MCF 10A (cell line): ENCODE measurements at regions not wholly inside any gene's neighbourhood (a gene's known extent, or its start where the extent isn't known, plus 50 kb on each side); places are given as distances from the start of the nearest gene placed in this dataset.

Experiments
- BruUV-seq: library from RNA; stranded (reverse); fragments of 400-500 nt; replicated peaks from 2 replicates; lab custom pipeline; 2021; lab: Mats Ljungman, UMichigan
- CTCF ChIA-PET: fragments of 300-600 bp; sonication (Branson Sonifier 250); formaldehyde crosslinking; extraction: SDS; loops from one replicate; lab custom pipeline; 2021; ENCODE audit warnings: antibody characterized with exemption, inconsistent platforms; lab: Yijun Ruan, JAX
- POLR2A ChIA-PET: fragments of 300-600, 350-650 bp; sonication (Branson Sonifier 250); formaldehyde crosslinking; extraction: SDS; loops from one replicate; lab custom pipeline; 2020; ENCODE audit warnings: antibody characterized with exemption, inconsistent platforms; lab: Yijun Ruan, JAX
- DNase-seq: peaks from one replicate; pipeline ENCODE4 v3.0.0-alpha.2; 2018; ENCODE audit not compliant: unreplicated experiment
- H3K27ac Mint-ChIP-seq: one replicate; pipeline ENCODE4 v1.8.0; 2022; ENCODE audit warnings: mild to moderate bottlenecking, low read depth, mixed read lengths; ENCODE audit not compliant: unreplicated experiment
- H3K27me3 Mint-ChIP-seq: one replicate; pipeline ENCODE4 v1.8.0; 2022; ENCODE audit warnings: mixed read lengths; ENCODE audit not compliant: insufficient read depth, unreplicated experiment
- H3K36me3 Mint-ChIP-seq: one replicate; pipeline ENCODE4 v1.8.0; 2022; ENCODE audit warnings: mild to moderate bottlenecking, moderate library complexity, mixed read lengths; ENCODE audit not compliant: insufficient read depth, unreplicated experiment
- H3K4me1 Mint-ChIP-seq: one replicate; pipeline ENCODE4 v1.8.0; 2022; ENCODE audit warnings: mixed read lengths; ENCODE audit not compliant: insufficient read depth, unreplicated experiment
- H3K4me3 Mint-ChIP-seq: one replicate; pipeline ENCODE4 v1.8.0; 2022; ENCODE audit warnings: mild to moderate bottlenecking, moderate library complexity, mixed read lengths; ENCODE audit not compliant: unreplicated experiment
- H3K9me3 Mint-ChIP-seq: one replicate; pipeline ENCODE4 v1.8.0; 2022; ENCODE audit warnings: mixed read lengths; ENCODE audit not compliant: unreplicated experiment
- CTCF ChIP-seq: fragments of 200-600 bp; IDR thresholded peaks from one replicate; pipeline ENCODE4 v1.8.0; 2022; ENCODE audit warnings: antibody characterized with exemption, mild to moderate bottlenecking; ENCODE audit not compliant: unreplicated experiment
- intact Hi-C: fragments of 100-400 bp; cut with micrococcal nuclease; formaldehyde crosslinking; loops from 2 replicates; pipeline ENCODE4 v1.14.1; 2022

GRCh38 chr15:38885471-38885952, 320.9 kb upstream of the RASGRP1 start:
- H3K36me3 Mint-ChIP-seq = no peaks in the 10 kb centered on the region
- peaks cover 15% of the 10 kb centered on the region for H3K4me1 Mint-ChIP-seq
- H3K4me3 Mint-ChIP-seq = no peak overlapping the region
- intact Hi-C loops = no loop called here
- ChIA-PET CTCF (interaction anchor here (0.6 to 1.5 kb wide), 6 partner anchors 10 to 106 kb away, joined by 3 to 5 read pairs (median 4); no protein-coding TSS in a partner anchor), POLR2A (interaction anchor here (0.7 to 1.0 kb wide), 2 partner anchors 10 to 115 kb away, joined by 3 read pairs; no protein-coding TSS in a partner anchor)
- no peak for TF ChIP-seq CTCF
- DNase-seq = no peak
- H3K9me3 Mint-ChIP-seq = no peaks in the 10 kb centered on the region
- H3K27ac Mint-ChIP-seq = no peak overlapping the region
- no TSS peak for BruUV-seq
- H3K27me3 Mint-ChIP-seq = no peaks in the 10 kb centered on the region

DNA sequence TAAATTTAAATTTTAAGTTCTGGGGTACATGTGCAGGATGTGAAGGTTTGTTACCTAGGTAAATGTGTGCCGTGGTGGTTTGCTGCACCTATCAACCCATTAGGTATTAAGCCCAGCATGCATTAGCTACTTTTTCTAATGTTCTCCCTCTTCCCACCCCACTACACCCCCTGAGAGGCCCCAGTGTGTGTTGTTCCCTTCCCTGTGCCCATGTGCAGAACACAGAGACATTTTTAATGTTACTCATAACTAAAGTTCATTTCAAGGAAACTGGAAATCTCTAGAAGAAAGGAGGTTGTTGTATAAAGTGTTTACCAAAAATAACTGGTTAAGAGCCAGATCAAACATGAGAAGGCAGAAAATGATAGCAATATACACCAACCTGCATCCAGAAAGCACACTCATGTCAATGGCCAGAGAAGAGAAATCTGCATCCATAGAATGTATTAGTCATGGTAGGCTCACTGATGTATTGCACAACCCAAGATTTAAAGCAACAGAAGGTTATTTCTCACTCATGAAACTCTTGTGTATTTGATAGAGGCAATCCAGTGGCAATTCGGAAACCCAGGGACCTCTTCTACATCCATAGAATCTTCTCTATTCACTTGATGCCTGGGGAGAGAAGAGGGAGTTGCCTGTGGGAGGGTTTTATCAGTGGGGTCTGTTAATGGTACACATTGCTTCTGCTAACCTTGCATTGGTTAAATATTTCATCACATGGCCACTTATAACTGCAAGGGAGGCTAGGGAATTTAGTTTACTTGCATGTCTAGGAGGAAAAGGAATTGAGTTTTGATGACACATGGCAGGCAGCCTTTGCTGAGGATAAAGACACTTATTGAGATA, 321.9 kb upstream of the RASGRP1 start:
- TF ChIP-seq CTCF = no peak
- Mint-ChIP-seq H3K4me3 (no peak overlapping the region), H3K4me1 (peaks cover 15% of the 10 kb centered on the region), H3K36me3 (no peaks in the 10 kb centered on the region), H3K27me3 (no peaks in the 10 kb centered on the region), H3K9me3 (no peaks in the 10 kb centered on the region), H3K27ac (peak overlapping the region; percentile 39)
- CTCF ChIA-PET = interaction anchor here (0.8 to 1.5 kb wide), 4 partner anchors 11 to 70 kb away, joined by 3 to 5 read pairs (median 4); no protein-coding TSS in a partner anchor
- BruUV-seq = no TSS peak
- peak; percentile 83 for DNase-seq
- POLR2A ChIA-PET = interaction anchor here (0.7 to 1.0 kb wide), 2 partner anchors 11 to 114 kb away, joined by 3 read pairs; no protein-coding TSS in a partner anchor
- intact Hi-C loops = no loop called here

GRCh38 chr15:38888701-38889221, 324.1 kb upstream of the RASGRP1 start:
- ChIA-PET CTCF (interaction anchor here (1.6 kb wide), 1 partner anchor 60 kb away, joined by 5 read pairs; no protein-coding TSS in a partner anchor), POLR2A (interaction anchor here (0.6 kb wide), 1 partner anchor 246 kb away, joined by 3 read pairs; no protein-coding TSS in a partner anchor)
- Mint-ChIP-seq H3K27me3 (no peaks in the 10 kb centered on the region), H3K4me3 (no peak overlapping the region), H3K36me3 (no peaks in the 10 kb centered on the region), H3K27ac (no peak overlapping the region), H3K4me1 (peaks cover 15% of the 10 kb centered on the region), H3K9me3 (no peaks in the 10 kb centered on the region)
- DNase-seq = no peak
- intact Hi-C loops = no loop called here
- no peak for TF ChIP-seq CTCF
- no TSS peak for BruUV-seq

DNA sequence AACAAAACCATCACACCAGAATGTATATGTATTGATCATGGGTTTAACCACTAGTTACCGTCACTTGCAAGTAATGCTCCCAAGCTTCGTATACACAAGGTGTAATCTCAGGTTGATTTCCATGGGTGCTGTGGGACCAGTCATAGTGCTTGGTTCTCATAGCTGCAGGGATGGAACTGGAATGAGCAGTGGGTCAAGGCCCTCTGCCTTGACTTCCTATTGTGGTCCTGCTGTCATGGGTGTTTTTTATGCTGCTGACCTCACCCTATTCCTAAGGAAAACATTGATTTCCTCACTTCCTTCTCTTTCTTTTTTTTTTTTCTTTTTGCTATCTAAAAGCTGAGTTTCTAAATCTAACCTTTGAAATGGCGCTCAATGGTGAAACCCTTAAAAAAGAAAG, 325.6 kb upstream of the RASGRP1 start:
- H3K9me3 Mint-ChIP-seq = no peaks in the 10 kb centered on the region

More for the DNA sequence above, 325.6 kb upstream of the RASGRP1 start:
- Mint-ChIP-seq H3K4me3 (no peak overlapping the region), H3K27me3 (no peaks in the 10 kb centered on the region), H3K27ac (no peak overlapping the region), H3K4me1 (peaks cover 27% of the 10 kb centered on the region), H3K36me3 (no peaks in the 10 kb centered on the region)
- CTCF ChIA-PET = no interaction called here
- POLR2A ChIA-PET = no interaction called here
- no peak for TF ChIP-seq CTCF
- intact Hi-C loops = no loop called here
- no peak for DNase-seq
- BruUV-seq = no TSS peak
